Heart left ventricle (tissue), 13 donors: ENCODE measurements at regions not wholly inside any gene's neighbourhood (a gene's known extent, or its start where the extent isn't known, plus 50 kb on each side); places are given as distances from the start of the nearest gene placed in this dataset.

ENCODE experiments used
- CTCF ChIP-seq, 12 donors: fragments of 200-600 bp; sonication (generic) in 4 of 12; IDR thresholded peaks; one replicate each; pipeline versions ENCODE4 v1.5.0 to v1.8.0; 2018 to 2022; ENCODE audit warnings: antibody characterized with exemption in 12 of 12, mild to moderate bottlenecking in 5 of 12
- POLR2A ChIP-seq, 2 donors: fragments of 450-650 bp; IDR thresholded peaks; one replicate each; pipeline ENCODE4 v1.6.1; 2017; ENCODE audit warnings: antibody characterized with exemption in 2 of 2, mild to moderate bottlenecking in 2 of 2, moderate library complexity in 2 of 2
- donor health status: ischemic (EF 13 %, LVEDD 7.1; RV severe dilation, severe dysfunction).
- donor health status: DM: no; HTN: yes; CAD: no.
- donor health status: DM: no; HTN: no; CAD: no.
- donor health status: ischemic (EF 25% LVEDD 6.9; RV normal size, moderate dysfunction).
- donor health status: ischemic (EF 25% LVEDD 5.7; RV mildly dilated, moderate dysfunction).
- donor health status: ischemic (EF 35%, LVEDD 5.7; RV mildly dilated, moderate dysfunction).
- donor health status: nonischemic (EF 11% LVEDD 7.7; RV severe dilation, severe dysfunction).
- donor health status: DM: yes; HTN: yes; CAD: no.
- donor health status: PGD.
- donor health status: ischemic (EF 29% LVEDD 5.4; RV normal size, mild dysfunction).
- donor health status: nonischemic (EF 23%, LVEDD 6.1; RV moderate dilation, normal function).

DNA sequence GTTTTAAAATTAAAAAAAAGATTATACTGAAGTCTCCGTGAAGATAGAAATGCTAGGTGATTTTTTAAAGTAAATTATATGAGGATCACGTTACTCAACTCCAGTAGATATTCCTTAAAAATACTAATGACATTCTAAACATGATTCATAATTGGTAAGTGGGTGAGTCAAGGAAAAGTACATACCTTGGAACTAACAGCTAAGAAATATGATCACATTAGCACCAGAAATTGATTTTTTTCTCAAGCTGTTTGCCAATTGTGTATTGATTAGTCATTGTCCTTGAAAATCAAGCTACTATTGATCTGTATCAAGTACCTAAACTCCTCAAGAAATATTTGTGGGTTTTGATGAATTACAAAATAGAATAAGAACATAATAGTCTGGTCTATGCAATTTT lies 362.6 kb upstream of the PPP1R2C start:
- TF ChIP-seq CTCF (IDR thresholded peaks at IDR 0.05), result no peak
- no peak for TF ChIP-seq POLR2A (IDR thresholded peaks at IDR 0.05)
